Stomach (tissue), 8 donors: ENCODE measurements at regions not wholly inside any gene's neighbourhood (a gene's known extent, or its start where the extent isn't known, plus 50 kb on each side); places are given as distances from the start of the nearest gene placed in this dataset.

Source experiments
- DNase-seq, 2 donors: peaks; one replicate each; pipeline versions ENCODE4 v3.0.0 to v3.0.0-alpha.2; 2013 to 2019
- H3K27ac ChIP-seq, 5 donors: fragments of 200-600 bp in 4 of 5; sonication (generic) in 4 of 5; one replicate each; pipeline ENCODE4 v1.5.1; 2013 to 2019; ENCODE audit warnings: mild to moderate bottlenecking in 1 of 5, moderate library complexity in 1 of 5
- H3K27me3 ChIP-seq, 3 donors: fragments of 200-600 bp; sonication (generic); one replicate each; pipeline ENCODE4 v1.5.1; 2017 to 2019; ENCODE audit warnings: mixed run types in 1 of 3
- H3K36me3 ChIP-seq, 4 donors: fragments of 200-600 bp; sonication (generic); 1 replicate in 3 of 4; 2 replicates in 1 of 4; pipeline ENCODE4 v1.5.1; 2016 to 2019
- H3K4me1 ChIP-seq, 4 donors: fragments of 200-600 bp; sonication (generic); one replicate each; pipeline ENCODE4 v1.5.1; 2016 to 2019
- H3K4me3 ChIP-seq, 4 donors: fragments of 200-600 bp; sonication (generic) in 3 of 4; one replicate each; pipeline ENCODE4 v1.5.1; 2016 to 2019; ENCODE audit warnings: mild to moderate bottlenecking in 1 of 4
- H3K9me3 ChIP-seq, 4 donors: fragments of 200-600 bp; sonication (generic); one replicate each; pipeline ENCODE4 v1.5.1; 2016 to 2019
- EP300 ChIP-seq: sonication (generic); formaldehyde crosslinking; IDR thresholded peaks from one replicate; pipeline ENCODE4 v1.6.1; 2017; ENCODE audit warnings: antibody characterized with exemption
- POLR2A ChIP-seq, 4 donors: fragments of 450-650 bp; IDR thresholded peaks; one replicate each; pipeline ENCODE4 v1.6.1; 2016; ENCODE audit warnings: antibody characterized with exemption in 4 of 4, control low read depth in 2 of 4, mild to moderate bottlenecking in 1 of 4, moderate library complexity in 1 of 4
- POLR2AphosphoS5 ChIP-seq, 3 donors: sonication (generic); formaldehyde crosslinking; IDR thresholded peaks; one replicate each; pipeline ENCODE4 v1.6.1; 2016; ENCODE audit warnings: antibody characterized with exemption in 3 of 3
- WGBS, 5 donors: extraction: QIAGEN DNeasy Blood & Tissue Kit in 3 of 5; methylation state at CpG; one replicate each; pipeline versions ENCODE4 v1.1.5 to v1.1.7; 2013 to 2018; 5-methylcytosine and 5-hydroxymethylcytosine counted together
- intact Hi-C: fragments of 100-400 bp; cut with DNase I; formaldehyde crosslinking; loops from one replicate; pipeline ENCODE4 v1.15.1; 2023; ENCODE audit warnings: low total_unique reads
- TF ChIP-seq, protein P1 (sequence below), 7 experiments: fragments of 450-650 bp in 4 of 7; fragments of 200-600 bp in 3 of 7; sonication (generic) in 3 of 7; IDR thresholded peaks; one replicate each; pipeline ENCODE4 v1.5.1; 2016 to 2019; ENCODE audit warnings: antibody characterized with exemption in 7 of 7, control low read depth in 2 of 7, mild to moderate bottlenecking in 1 of 7
- donor health status: healthy with polysubstance abuse.
- donor health status: Bipolar disorder and iron deficiency.
- donor health status: healthy.

GRCh38 chr15:25062551-25063430 lies 108.0 kb downstream of the SNRPN start:
- Histone ChIP-seq H3K36me3 (peaks cover 95 to 100% (median 100%) of the 10 kb centered on the region in 4 donors), H3K9me3 (peaks cover 99 to 100% (median 100%) of the 10 kb centered on the region in 4 donors), H3K4me1 (no peaks in the 10 kb centered on the region), H3K27me3 (no peaks in the 10 kb centered on the region), H3K4me3 (no peak overlapping the region), H3K27ac (no peak overlapping the region)
- intact Hi-C loops, result no loop called here
- TF ChIP-seq POLR2AphosphoS5 (IDR thresholded peaks at IDR 0.05) (no peak), POLR2A (IDR thresholded peaks at IDR 0.05) (no peak), EP300 (no peak)
- TF ChIP-seq, protein P1, sequence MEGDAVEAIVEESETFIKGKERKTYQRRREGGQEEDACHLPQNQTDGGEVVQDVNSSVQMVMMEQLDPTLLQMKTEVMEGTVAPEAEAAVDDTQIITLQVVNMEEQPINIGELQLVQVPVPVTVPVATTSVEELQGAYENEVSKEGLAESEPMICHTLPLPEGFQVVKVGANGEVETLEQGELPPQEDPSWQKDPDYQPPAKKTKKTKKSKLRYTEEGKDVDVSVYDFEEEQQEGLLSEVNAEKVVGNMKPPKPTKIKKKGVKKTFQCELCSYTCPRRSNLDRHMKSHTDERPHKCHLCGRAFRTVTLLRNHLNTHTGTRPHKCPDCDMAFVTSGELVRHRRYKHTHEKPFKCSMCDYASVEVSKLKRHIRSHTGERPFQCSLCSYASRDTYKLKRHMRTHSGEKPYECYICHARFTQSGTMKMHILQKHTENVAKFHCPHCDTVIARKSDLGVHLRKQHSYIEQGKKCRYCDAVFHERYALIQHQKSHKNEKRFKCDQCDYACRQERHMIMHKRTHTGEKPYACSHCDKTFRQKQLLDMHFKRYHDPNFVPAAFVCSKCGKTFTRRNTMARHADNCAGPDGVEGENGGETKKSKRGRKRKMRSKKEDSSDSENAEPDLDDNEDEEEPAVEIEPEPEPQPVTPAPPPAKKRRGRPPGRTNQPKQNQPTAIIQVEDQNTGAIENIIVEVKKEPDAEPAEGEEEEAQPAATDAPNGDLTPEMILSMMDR (IDR thresholded peaks at IDR 0.05), result no peak
- WGBS, 5 donors, result 81 to 89% (median 83%) methylated on average over 13 of the region's 13 CpGs
- no peak for DNase-seq

GRCh38 chr15:25065286-25065685 lies 110.5 kb downstream of the SNRPN start:
- DNase-seq, result no peak
- WGBS, 5 donors, result 83 to 92% (median 89%) methylated on average over 8 to 9 of the region's 9 CpGs
- peaks cover 96 to 100% (median 100%) of the 10 kb centered on the region in 4 donors for H3K36me3 ChIP-seq

DNA sequence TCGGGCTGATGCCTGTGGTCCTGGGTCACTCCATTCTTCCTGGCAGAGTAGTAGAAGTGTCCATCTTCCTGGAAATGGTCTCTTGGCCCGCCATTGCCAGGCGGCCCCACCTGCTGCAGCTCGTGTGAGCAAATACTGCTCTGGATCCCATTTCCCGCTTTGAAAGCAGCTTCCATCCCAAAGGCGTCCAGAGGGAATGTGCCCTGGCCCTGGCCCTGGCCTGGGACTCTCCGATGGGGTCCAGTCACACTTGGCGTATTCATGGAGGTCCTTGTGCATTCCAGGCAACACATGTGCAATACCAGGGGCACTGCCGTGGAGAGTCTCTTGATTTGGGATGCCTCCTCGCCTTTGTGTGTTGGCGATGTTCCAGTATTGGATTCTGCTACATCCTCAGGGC lies 111.1 kb downstream of the SNRPN start:
- Histone ChIP-seq H3K9me3 (peaks cover 99 to 100% (median 100%) of the 10 kb centered on the region in 4 donors), H3K36me3 (peaks cover 96 to 100% (median 100%) of the 10 kb centered on the region in 4 donors), H3K27ac (no peak overlapping the region), H3K27me3 (no peaks in the 10 kb centered on the region), H3K4me3 (no peak overlapping the region), H3K4me1 (no peaks in the 10 kb centered on the region)
- intact Hi-C loops, result no loop called here
- DNase-seq, result no peak
- TF ChIP-seq POLR2AphosphoS5 (IDR thresholded peaks at IDR 0.05) (no peak), EP300 (no peak), POLR2A (IDR thresholded peaks at IDR 0.05) (no peak)
- TF ChIP-seq, protein P1 (IDR thresholded peaks at IDR 0.05), result no peak
- WGBS, 5 donors, result 85 to 96% (median 93%) methylated on average over 8 to 11 of the region's 11 CpGs

More at GRCh38 chr15:25065286-25065685, 110.5 kb downstream of the SNRPN start:
- Histone ChIP-seq H3K27me3 (no peaks in the 10 kb centered on the region), H3K27ac (no peak overlapping the region), H3K4me3 (no peak overlapping the region), H3K4me1 (no peaks in the 10 kb centered on the region), H3K9me3 (peaks cover 99 to 100% (median 100%) of the 10 kb centered on the region in 4 donors)
- intact Hi-C loops, result no loop called here
- TF ChIP-seq, protein P1 (IDR thresholded peaks at IDR 0.05), result no peak
- no peak for TF ChIP-seq POLR2AphosphoS5 (IDR thresholded peaks at IDR 0.05)
- TF ChIP-seq EP300, result no peak
- TF ChIP-seq POLR2A (IDR thresholded peaks at IDR 0.05), result no peak

- Histone ChIP-seq H3K27ac (no peak overlapping the region), H3K9me3 (peaks cover 99 to 100% (median 100%) of the 10 kb centered on the region in 4 donors), H3K27me3 (no peaks in the 10 kb centered on the region), H3K4me3 (no peak overlapping the region), H3K36me3 (peaks cover 96 to 100% (median 100%) of the 10 kb centered on the region in 4 donors), H3K4me1 (no peaks in the 10 kb centered on the region)
- intact Hi-C loops, result no loop called here
- no peak for DNase-seq
- TF ChIP-seq EP300 (no peak), POLR2A (IDR thresholded peaks at IDR 0.05) (no peak), POLR2AphosphoS5 (IDR thresholded peaks at IDR 0.05) (no peak)
- TF ChIP-seq, protein P1 (IDR thresholded peaks at IDR 0.05), result no peak
- WGBS, 5 donors, result 81 to 92% (median 89%) methylated on average over 9 to 12 of the region's 12 CpGs
Observed at GRCh38 chr15:25066708-25067107, 111.9 kb downstream of the SNRPN start.
